ENCODE measurements at regions not wholly inside any gene's neighbourhood (a gene's known extent, or its start where the extent isn't known, plus 50 kb on each side); places are given as distances from the start of the nearest gene placed in this dataset.

- Histone ChIP-seq H3K9me3 (ENCODE audit: control insufficient read depth, low read length) (no peaks in the 10 kb centered on the region), H3K36me3 (ENCODE audit: control insufficient read depth, insufficient read depth, low read length) (no peaks in the 10 kb centered on the region), H3K4me1 (ENCODE audit: control insufficient read depth, insufficient read depth, low read length, poor library complexity, severe bottlenecking) (no peaks in the 10 kb centered on the region), H3K27ac (ENCODE audit: insufficient read depth, low read length, poor library complexity, severe bottlenecking) (no peak overlapping the region), H3K4me3 (ENCODE audit: insufficient read depth, low read depth, low read length, poor library complexity, severe bottlenecking) (no peak overlapping the region), H3K27me3 (replicated peaks; ENCODE audit: control insufficient read depth, insufficient read depth, low read length, poor library complexity, severe bottlenecking) (no peaks in the 10 kb centered on the region)
- DNase-seq, result no peak
These were observed 388.5 kb downstream of the LMO4 start for GRCh38 chr1:87717157-87717670.

- Histone ChIP-seq H3K4me1 (ENCODE audit: control insufficient read depth, insufficient read depth, low read length, poor library complexity, severe bottlenecking) (no peaks in the 10 kb centered on the region), H3K9me3 (ENCODE audit: control insufficient read depth, low read length) (no peaks in the 10 kb centered on the region), H3K27me3 (replicated peaks; ENCODE audit: control insufficient read depth, insufficient read depth, low read length, poor library complexity, severe bottlenecking) (no peaks in the 10 kb centered on the region), H3K4me3 (ENCODE audit: insufficient read depth, low read depth, low read length, poor library complexity, severe bottlenecking) (no peak overlapping the region), H3K36me3 (ENCODE audit: control insufficient read depth, insufficient read depth, low read length) (no peaks in the 10 kb centered on the region), H3K27ac (ENCODE audit: insufficient read depth, low read length, poor library complexity, severe bottlenecking) (no peak overlapping the region)
- no peak for DNase-seq
These were observed 389.7 kb downstream of the LMO4 start for GRCh38 chr1:87718241-87718950.

- DNase-seq, result no peak
- Histone ChIP-seq H3K4me3 (ENCODE audit: insufficient read depth, low read depth, low read length, poor library complexity, severe bottlenecking) (no peak overlapping the region), H3K36me3 (ENCODE audit: control insufficient read depth, insufficient read depth, low read length) (no peaks in the 10 kb centered on the region), H3K27ac (ENCODE audit: insufficient read depth, low read length, poor library complexity, severe bottlenecking) (no peak overlapping the region), H3K9me3 (ENCODE audit: control insufficient read depth, low read length) (no peaks in the 10 kb centered on the region), H3K27me3 (replicated peaks; ENCODE audit: control insufficient read depth, insufficient read depth, low read length, poor library complexity, severe bottlenecking) (no peaks in the 10 kb centered on the region), H3K4me1 (ENCODE audit: control insufficient read depth, insufficient read depth, low read length, poor library complexity, severe bottlenecking) (no peaks in the 10 kb centered on the region)
These were observed 391.0 kb downstream of the LMO4 start for GRCh38 chr1:87719658-87720057.

- Histone ChIP-seq H3K36me3 (ENCODE audit: control insufficient read depth, insufficient read depth, low read length) (no peaks in the 10 kb centered on the region), H3K27me3 (replicated peaks; ENCODE audit: control insufficient read depth, insufficient read depth, low read length, poor library complexity, severe bottlenecking) (no peaks in the 10 kb centered on the region), H3K4me3 (ENCODE audit: insufficient read depth, low read depth, low read length, poor library complexity, severe bottlenecking) (no peak overlapping the region), H3K4me1 (ENCODE audit: control insufficient read depth, insufficient read depth, low read length, poor library complexity, severe bottlenecking) (no peaks in the 10 kb centered on the region), H3K9me3 (ENCODE audit: control insufficient read depth, low read length) (no peaks in the 10 kb centered on the region), H3K27ac (ENCODE audit: insufficient read depth, low read length, poor library complexity, severe bottlenecking) (no peak overlapping the region)
- no peak for DNase-seq
These were observed 391.9 kb downstream of the LMO4 start for GRCh38 chr1:87720561-87720960.

GRCh38 chr1:87723193-87723592, 394.5 kb downstream of the LMO4 start:
- no peaks in the 10 kb centered on the region for H3K36me3 ChIP-seq (ENCODE audit: control insufficient read depth, insufficient read depth, low read length)
- no peaks in the 10 kb centered on the region for H3K4me1 ChIP-seq (ENCODE audit: control insufficient read depth, insufficient read depth, low read length, poor library complexity, severe bottlenecking)
- H3K27ac ChIP-seq (ENCODE audit: insufficient read depth, low read length, poor library complexity, severe bottlenecking), result no peak overlapping the region
- H3K9me3 ChIP-seq (ENCODE audit: control insufficient read depth, low read length), result no peaks in the 10 kb centered on the region
- no peak overlapping the region for H3K4me3 ChIP-seq (ENCODE audit: insufficient read depth, low read depth, low read length, poor library complexity, severe bottlenecking)
- no peak for DNase-seq
- no peaks in the 10 kb centered on the region for H3K27me3 ChIP-seq (replicated peaks; ENCODE audit: control insufficient read depth, insufficient read depth, low read length, poor library complexity, severe bottlenecking)

GRCh38 chr1:87728169-87728568, 399.5 kb downstream of the LMO4 start:
- no peaks in the 10 kb centered on the region for H3K27me3 ChIP-seq (replicated peaks; ENCODE audit: control insufficient read depth, insufficient read depth, low read length, poor library complexity, severe bottlenecking)
- DNase-seq, result no peak
- no peaks in the 10 kb centered on the region for H3K4me1 ChIP-seq (ENCODE audit: control insufficient read depth, insufficient read depth, low read length, poor library complexity, severe bottlenecking)
- H3K9me3 ChIP-seq (ENCODE audit: control insufficient read depth, low read length), result no peaks in the 10 kb centered on the region
- H3K27ac ChIP-seq (ENCODE audit: insufficient read depth, low read length, poor library complexity, severe bottlenecking), result no peak overlapping the region
- no peaks in the 10 kb centered on the region for H3K36me3 ChIP-seq (ENCODE audit: control insufficient read depth, insufficient read depth, low read length)
- no peak overlapping the region for H3K4me3 ChIP-seq (ENCODE audit: insufficient read depth, low read depth, low read length, poor library complexity, severe bottlenecking)

- no peaks in the 10 kb centered on the region for H3K4me1 ChIP-seq (ENCODE audit: control insufficient read depth, insufficient read depth, low read length, poor library complexity, severe bottlenecking)
- no peaks in the 10 kb centered on the region for H3K9me3 ChIP-seq (ENCODE audit: control insufficient read depth, low read length)
- DNase-seq, result no peak
- no peaks in the 10 kb centered on the region for H3K27me3 ChIP-seq (replicated peaks; ENCODE audit: control insufficient read depth, insufficient read depth, low read length, poor library complexity, severe bottlenecking)
- H3K4me3 ChIP-seq (ENCODE audit: insufficient read depth, low read depth, low read length, poor library complexity, severe bottlenecking), result no peak overlapping the region
- H3K27ac ChIP-seq (ENCODE audit: insufficient read depth, low read length, poor library complexity, severe bottlenecking), result no peak overlapping the region
- no peaks in the 10 kb centered on the region for H3K36me3 ChIP-seq (ENCODE audit: control insufficient read depth, insufficient read depth, low read length)
These were observed 401.9 kb downstream of the LMO4 start for GRCh38 chr1:87730274-87731216.

GRCh38 chr1:87733386-87733785, 404.7 kb downstream of the LMO4 start:
- H3K9me3 ChIP-seq (ENCODE audit: control insufficient read depth, low read length), result no peaks in the 10 kb centered on the region
- H3K27ac ChIP-seq (ENCODE audit: insufficient read depth, low read length, poor library complexity, severe bottlenecking), result no peak overlapping the region
- H3K4me1 ChIP-seq (ENCODE audit: control insufficient read depth, insufficient read depth, low read length, poor library complexity, severe bottlenecking), result no peaks in the 10 kb centered on the region
- no peaks in the 10 kb centered on the region for H3K27me3 ChIP-seq (replicated peaks; ENCODE audit: control insufficient read depth, insufficient read depth, low read length, poor library complexity, severe bottlenecking)
- H3K4me3 ChIP-seq (ENCODE audit: insufficient read depth, low read depth, low read length, poor library complexity, severe bottlenecking), result no peak overlapping the region
- no peak for DNase-seq
- no peaks in the 10 kb centered on the region for H3K36me3 ChIP-seq (ENCODE audit: control insufficient read depth, insufficient read depth, low read length)

- Histone ChIP-seq H3K4me3 (ENCODE audit: insufficient read depth, low read depth, low read length, poor library complexity, severe bottlenecking) (no peak overlapping the region), H3K9me3 (ENCODE audit: control insufficient read depth, low read length) (no peaks in the 10 kb centered on the region), H3K36me3 (ENCODE audit: control insufficient read depth, insufficient read depth, low read length) (no peaks in the 10 kb centered on the region), H3K27me3 (replicated peaks; ENCODE audit: control insufficient read depth, insufficient read depth, low read length, poor library complexity, severe bottlenecking) (no peaks in the 10 kb centered on the region), H3K4me1 (ENCODE audit: control insufficient read depth, insufficient read depth, low read length, poor library complexity, severe bottlenecking) (no peaks in the 10 kb centered on the region), H3K27ac (ENCODE audit: insufficient read depth, low read length, poor library complexity, severe bottlenecking) (no peak overlapping the region)
- no peak for DNase-seq
These were observed 407.1 kb downstream of the LMO4 start for GRCh38 chr1:87735750-87736149.

- Histone ChIP-seq H3K27ac (ENCODE audit: insufficient read depth, low read length, poor library complexity, severe bottlenecking) (no peak overlapping the region), H3K9me3 (ENCODE audit: control insufficient read depth, low read length) (no peaks in the 10 kb centered on the region), H3K27me3 (replicated peaks; ENCODE audit: control insufficient read depth, insufficient read depth, low read length, poor library complexity, severe bottlenecking) (no peaks in the 10 kb centered on the region), H3K4me3 (ENCODE audit: insufficient read depth, low read depth, low read length, poor library complexity, severe bottlenecking) (no peak overlapping the region), H3K4me1 (ENCODE audit: control insufficient read depth, insufficient read depth, low read length, poor library complexity, severe bottlenecking) (no peaks in the 10 kb centered on the region), H3K36me3 (ENCODE audit: control insufficient read depth, insufficient read depth, low read length) (no peaks in the 10 kb centered on the region)
- no peak for DNase-seq
These were observed 410.5 kb downstream of the LMO4 start for GRCh38 chr1:87739141-87739540.

All from effector memory CD4-positive, alpha-beta T cell (primary cell).